ENCODE measurements at regions not wholly inside any gene's neighbourhood (a gene's known extent, or its start where the extent isn't known, plus 50 kb on each side); places are given as distances from the start of the nearest gene placed in this dataset.

DNA sequence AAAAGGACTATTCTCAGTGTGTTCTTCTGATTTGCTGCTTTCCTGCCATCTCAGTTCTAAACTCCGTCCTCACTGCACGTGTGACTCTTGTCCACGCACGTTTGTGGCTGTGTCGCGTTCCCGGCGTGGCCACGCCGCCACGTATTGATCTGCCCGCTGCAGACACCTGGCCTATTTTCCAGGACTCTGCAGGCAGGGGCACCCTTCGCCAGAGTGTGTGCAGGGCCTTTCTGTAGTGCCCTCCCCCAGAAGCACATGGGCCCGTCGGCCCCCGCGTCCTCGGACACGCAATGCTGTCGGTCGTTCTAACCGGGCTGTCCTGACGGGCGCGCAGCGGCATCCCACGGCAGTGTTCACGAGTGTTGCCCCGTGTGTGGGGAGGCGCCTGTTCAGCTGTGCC, 87.6 kb downstream of the YTHDF1 start:
- DNase-seq (ENCODE audit: low read depth), result no peak

DNA sequence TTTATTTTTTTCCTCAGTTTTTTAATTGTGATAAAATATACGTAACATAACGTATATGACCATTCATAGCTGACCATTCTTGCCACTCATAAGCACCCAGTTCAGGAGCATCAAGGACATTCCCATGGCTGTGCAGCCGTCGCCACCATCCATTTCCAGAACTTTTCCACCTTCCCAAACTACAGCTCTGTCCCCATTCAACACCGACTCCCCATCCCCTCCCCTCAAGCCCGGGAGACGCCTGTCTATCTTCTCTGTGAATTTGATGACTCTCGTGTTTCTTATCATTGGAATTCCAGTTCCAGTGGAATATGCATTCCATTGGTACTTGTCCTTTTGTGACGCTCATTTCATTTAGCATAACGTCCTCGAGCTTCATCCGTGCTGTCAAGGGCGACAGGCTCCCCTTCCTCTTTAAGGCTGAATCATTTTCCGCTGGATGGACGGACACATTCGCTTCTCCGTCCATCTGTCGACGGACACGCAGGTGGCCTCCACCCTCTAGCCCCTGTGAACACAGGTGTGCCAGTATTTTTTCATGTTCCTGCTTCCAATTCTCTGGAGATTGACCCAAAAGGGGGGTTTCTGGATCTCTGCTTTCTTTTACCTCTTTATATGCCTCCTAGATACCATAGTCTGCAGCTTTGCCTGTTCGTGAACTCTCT, 88.1 kb downstream of the YTHDF1 start:
- DNase-seq (ENCODE audit: low read depth), result no peak

DNA sequence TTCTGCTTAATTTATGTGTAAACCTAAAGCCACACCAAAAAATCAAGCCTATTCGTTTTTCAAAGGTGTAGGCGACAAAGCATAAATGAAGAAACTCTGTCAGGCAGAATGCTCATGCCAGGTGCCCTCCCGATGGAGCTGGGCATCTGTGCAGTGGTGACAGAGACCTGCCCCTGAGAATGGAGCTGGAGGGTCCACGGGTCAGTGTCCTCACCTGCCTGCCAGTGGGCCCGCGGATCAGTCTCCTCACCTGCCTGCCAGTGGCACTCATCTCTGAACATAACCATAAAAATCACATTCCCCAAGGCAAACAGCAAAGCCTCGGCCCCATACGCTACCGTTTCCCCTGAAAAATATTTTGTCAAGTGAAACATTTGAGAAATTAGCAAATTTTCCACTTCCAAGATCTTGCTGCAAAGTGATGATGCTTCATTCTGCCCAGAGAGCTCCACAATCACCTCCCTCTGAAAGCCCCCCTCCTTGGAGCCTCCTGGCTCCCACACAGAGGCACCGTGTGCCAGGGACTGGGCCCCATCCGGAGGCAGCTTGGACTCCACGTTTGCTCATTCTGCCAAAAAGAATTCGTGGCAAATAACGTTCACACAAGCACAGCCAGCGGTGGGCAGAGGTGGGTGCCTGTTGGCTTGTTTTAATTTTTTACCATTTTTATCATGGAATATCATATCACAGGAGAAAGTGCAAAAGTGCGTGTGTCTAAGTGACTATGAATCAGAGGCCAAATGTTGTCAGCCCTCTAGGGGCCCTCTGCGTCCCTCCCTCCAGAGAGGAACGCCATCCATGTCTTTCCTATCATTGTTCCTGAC, 88.8 kb downstream of the YTHDF1 start:
- no peak for DNase-seq (ENCODE audit: low read depth)

DNA sequence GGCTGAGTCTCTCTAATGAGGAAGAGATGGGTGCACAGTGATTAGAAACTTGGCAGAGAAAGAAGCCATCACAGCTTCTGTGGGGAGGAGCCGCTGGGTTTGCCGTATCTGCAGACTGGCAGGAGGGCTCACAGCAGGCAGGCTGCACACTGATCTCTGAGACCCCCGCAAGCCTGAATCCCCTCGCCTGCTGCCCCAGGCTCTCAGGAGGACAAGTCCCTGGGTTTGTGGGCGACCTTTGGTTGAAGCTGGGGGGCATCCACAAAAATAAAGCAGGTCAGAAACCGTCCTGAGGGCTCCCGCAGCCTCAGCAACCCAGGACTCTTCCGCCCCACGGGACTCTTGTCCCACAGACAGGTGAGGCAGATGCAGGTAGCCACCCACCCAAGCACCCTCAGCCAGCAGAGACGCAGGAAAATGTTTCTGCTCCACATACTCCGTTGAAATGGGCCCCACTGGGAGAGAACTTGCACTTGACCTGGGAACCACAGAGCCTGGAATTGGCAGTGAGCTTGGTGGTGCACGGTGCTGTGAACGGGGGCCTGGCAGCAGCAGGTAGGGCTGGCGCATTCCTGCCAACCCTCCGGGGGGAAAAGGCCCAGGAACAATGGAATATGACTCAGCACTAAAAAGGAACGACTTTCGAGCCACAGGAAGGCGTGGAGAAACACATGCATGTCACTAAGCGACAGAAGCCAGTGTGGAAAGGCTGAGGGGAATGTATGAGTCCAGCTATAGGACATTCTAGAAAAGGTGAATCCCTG, 89.9 kb downstream of the YTHDF1 start:
- no peak for DNase-seq (ENCODE audit: low read depth)

DNA sequence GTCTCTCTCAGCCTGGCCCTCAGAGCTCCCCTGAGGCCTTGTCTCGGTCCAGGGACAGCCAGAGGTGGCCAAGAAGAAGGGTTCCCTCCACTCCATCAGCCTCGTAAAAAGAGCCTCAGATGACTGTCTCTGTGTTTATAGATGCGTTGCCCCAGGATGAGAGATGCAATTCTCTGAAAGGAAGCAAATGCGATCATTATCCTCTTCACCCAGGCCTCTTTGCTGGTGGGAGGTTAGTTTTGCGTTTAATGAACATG, 90.4 kb downstream of the YTHDF1 start:
- DNase-seq (ENCODE audit: low read depth), result no peak

DNA sequence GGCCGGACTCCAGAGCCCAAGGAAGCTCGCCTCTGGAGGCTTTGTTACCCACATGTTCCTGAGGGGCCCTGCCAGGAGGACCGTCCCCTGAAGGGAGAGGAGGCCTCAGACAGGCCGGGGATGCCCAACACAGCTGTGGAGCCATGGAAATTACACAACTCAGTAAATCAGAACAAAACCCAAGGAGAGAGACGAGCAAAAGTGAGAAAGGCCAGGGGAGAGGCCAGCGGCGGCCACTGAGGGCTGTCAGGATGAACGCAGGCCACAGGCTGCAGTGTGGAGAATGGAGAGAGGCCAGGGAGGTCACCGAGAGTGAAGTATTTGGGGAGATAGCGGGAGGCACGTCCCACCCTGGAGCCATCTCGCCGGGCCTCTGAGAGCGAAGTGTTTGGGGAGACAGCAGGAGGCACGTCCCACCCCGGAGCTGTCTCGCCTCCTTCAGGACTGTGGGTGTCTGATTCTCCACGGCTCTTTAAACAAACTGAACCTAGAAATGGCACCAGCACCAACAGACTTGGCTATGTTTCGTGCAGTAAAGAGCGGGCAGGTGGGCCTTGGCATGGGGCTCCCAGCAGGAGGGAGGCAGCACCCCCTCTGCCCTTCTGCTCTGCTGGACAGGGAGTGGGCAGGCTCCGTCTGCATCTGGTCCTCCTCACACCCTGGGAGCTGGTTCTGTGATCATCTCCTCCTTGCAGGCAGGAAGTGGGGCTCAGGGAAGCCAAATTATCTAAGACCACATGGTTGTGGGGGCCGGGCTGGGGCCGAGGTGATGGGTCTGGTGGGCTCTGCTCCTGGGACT, 91.0 kb downstream of the YTHDF1 start:
- no peak for DNase-seq (ENCODE audit: low read depth)

DNA sequence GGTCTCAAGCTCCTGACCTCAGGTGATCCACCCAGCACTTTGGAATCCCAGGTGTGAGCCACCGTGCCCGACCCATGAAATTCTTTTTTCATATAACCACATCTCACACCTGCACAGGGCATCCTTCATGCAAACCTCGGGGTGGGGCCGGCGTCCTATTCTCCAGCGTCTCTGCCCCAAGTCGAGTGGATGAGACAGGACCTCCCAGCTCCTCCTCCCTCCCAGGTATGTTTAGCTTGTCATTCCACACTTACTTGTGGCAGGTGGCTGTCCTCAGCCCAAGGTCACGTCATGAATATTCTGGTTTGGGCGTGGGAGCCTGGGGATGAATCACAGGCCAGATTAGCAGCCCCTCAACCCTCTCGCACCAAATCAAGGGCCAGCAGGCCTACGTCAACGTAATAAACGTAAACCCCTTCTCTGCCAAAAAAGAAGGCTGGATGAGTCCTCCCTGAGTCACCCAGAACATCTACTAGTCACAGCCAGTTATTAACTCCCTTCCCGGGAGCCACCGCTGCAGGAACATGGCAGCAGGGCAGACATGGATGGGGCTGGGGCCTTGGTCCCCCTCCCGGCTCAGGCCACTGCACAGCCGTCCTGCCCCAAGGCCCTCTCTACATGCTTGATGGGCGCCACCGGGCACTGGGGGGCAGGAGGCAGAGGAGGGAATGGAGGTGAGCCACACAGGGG, 91.7 kb downstream of the YTHDF1 start:
- DNase-seq (ENCODE audit: low read depth), result no peak

DNA sequence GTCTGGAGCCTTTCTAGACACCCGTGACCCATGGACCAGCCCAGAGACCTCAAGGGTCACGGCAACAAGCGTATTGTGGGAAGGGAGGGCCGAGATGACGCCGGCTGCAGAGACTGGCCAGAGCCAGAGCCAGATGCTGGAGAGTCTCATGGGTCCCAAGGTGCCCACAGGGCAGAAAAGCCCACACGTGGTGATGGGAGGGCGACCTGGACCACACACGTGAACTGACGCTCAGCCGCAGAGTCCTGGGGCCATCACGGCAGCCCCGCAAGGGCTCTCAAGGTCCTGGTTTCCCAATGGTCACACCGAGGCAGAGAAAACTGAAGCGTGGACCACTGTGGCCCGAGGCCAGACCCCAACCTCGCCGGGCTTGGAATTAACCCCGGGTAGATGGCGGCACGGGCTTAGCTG, 92.6 kb downstream of the YTHDF1 start:
- no peak for DNase-seq (ENCODE audit: low read depth)

DNA sequence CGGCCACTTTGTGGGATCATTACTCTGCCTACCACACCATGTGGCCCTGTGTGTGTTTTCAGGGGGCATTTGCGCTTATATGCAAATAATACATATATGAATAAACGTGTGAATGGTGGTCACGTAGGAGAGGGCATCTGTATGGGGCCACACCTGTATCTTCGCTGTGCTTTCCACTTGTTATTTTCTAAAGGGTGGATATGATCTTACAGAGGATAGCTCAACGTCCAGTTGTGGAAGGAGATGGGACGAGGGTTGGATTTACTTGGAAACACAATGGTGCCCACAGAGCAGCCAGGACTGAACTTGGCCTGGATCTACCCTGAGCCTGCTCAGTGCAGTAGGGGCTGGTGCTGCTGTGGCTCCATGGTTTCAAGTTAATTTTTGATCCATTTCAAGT, 93.3 kb downstream of the YTHDF1 start:
- DNase-seq (ENCODE audit: low read depth), result no peak

DNA sequence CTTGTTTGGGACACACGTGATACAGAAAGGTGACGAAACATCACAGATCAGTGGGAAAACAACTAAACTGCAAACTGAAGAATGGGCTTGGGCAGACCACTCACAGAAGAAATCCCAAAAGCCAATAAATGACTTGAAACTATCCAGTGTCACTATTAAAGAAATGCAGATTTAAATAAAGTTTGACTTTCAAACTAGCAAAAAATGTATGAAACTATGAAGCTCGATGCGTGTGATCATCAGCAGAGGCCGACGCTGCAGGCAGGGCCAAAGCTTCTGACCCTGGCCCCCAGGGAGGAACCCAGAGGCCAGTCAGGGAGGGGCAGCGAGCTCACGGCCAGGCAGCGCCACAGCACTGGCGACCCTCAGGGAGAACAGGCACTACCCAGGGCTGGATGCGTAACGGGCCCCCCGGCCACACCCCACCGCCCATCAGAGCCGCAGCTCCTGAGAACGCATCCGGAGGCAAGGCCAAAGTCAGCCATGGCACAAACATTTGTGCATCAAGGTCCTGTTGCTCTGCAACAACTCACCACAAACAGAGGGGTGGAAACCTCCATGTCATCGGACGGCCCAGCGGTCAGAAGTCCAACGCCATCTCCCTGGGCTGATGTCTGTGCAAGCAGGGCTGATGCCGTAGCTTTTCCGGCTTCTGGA, 94.1 kb downstream of the YTHDF1 start:
- no peak for DNase-seq (ENCODE audit: low read depth)

DNA sequence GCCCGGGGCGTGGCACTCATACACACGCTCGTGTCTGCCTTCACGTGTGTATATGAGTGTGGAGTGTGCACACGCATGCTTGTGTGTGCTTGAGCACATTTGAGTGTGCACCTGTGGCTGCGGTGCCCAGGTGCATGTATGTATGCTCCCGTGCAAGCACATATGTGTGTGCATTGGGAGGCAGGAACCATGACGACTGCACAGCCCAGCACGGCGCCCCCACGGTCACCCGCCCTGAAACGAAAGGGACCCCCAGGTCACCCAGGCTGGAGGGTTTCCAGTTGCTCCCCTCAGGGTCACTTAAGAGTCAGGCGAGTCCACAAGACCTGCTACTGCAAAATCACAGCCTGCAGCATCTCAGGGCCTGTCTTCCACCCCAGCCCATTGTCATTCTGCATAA, 94.7 kb downstream of the YTHDF1 start:
- no peak for DNase-seq (ENCODE audit: low read depth)

DNA sequence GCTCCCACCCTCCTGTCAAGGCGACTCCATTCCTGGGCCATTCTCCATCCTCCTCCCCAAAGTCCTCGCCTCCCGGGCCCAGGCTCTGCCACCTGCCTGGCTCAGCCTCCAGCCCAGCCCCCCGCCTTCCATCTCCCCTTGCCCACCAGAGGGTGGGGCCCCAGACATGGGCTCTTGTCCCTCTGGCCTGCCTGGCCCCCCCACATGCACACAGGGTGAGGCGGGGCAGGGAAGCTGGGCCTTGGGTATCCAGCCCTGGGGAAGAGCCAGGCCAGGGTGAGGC, 95.2 kb downstream of the YTHDF1 start:
- no peak for DNase-seq (ENCODE audit: low read depth)

DNA sequence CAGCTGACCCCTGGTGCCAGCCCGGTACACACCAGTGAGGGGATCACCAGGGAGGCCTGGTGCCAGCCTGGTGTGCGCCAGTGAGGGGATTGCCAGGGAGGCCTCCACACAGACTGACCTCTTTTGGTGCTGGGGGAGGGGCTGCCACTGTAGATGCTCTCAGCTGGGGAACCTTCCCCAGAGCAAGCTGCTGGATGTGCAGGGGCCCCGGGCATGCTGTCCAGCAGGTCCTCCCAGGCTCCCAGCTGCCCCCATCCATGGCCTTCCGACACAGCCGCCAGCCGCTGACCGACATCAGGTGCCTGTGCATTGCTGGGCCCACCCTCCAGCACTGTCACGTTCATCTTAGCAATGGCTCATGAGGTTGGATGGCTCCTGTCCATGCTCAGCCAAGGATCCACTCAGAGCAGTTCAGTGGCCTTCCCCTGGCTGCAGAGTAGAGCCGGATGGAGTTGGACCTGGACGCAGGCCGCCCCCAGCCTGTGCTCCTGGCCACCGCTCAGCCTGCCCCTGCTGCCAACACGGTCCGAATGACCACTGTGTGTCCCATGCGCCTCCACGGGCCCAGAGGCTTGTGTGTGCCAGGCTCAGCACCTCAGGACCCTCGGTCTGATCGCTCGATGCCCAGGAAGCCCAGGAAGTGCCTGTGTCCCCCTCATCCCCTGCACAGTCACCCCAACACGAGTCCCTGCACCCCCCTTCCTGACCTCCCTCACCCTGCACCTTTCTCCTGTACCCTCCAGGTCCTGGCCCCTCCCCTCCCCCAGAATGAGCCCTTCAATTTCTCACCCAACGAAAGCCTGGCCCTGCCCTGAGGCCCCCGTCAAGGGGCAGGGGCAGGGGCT, 95.7 kb downstream of the YTHDF1 start:
- no peak for DNase-seq (ENCODE audit: low read depth)

DNA sequence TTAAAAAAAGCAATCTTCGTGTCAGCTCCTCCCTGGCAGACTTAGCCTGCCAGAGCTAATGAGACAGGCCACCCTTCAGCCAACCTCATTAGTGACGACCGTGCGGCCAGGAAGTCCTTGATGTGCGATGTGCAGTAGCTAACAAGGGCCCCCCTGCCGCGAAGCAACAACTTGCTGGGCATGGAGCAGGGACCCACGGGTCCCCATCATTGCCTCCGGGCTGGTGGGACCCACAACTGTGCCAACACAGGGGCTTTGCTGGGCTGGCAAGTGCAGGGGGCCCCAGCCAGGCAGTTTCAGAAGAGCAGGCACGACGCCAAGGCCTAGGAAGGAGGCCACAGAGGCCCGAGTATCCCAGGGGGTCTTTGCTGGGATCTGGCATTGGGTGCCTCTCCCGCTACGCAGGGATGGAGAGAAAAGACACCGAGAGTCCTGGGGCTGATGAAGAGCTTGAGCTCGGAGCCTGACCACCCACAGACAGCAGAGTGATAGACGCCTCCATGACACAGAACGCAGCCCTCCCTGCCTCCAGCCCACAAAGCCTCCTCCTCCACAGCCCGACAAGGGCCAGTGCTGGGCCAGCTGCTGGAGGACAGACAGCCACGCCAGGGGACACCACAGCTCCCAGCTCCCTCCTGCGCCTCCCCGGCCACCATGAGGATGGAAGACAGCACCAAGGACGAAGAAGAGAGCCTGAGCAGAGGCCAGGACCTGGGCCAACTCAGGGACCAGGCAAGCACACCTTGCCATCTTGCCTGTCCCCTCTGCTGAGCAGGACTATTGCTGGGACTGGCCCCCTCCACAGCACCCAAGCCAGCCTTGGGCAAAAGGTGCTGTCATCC, 96.6 kb downstream of the YTHDF1 start:
- no peak for DNase-seq (ENCODE audit: low read depth)

DNA sequence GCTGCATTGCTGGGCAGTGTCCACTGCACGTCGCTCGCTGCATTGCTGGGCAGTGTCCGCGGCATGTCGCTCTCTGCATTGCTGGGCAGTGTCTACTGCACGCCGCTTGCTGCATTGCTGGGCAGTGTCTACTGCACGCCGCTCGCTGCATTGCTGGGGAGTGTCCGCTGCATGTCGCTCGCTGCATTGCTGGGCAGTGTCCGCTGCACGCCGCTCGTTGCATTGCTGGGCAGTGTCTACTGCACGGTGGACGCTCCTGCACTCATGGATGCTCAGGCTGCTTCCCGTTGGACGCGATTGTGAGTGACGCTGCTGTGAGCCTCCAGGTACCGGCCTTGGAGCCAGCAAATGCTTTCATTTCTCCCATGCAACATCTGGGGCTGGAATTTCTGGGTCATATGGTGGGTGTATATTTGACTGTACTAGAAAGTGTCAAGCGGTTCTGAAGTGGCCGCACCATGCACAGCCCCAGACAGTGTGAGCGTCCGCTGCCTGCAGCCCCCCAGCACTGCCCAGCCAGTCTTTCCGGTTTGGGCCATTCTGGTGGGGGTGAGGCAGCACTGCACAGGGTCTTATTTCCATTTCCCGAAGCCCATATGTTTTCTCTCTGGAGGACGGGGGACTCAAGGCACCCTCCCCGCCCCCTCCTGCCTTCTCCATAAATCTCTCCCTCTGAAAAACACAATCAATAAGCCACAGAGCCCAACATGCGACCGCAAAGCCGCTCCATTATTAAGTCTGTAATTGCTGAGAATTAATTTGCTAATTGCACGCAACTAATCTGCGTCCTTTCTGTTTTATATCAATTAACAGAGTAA, 97.4 kb downstream of the YTHDF1 start:
- DNase-seq (ENCODE audit: low read depth), result no peak

DNA sequence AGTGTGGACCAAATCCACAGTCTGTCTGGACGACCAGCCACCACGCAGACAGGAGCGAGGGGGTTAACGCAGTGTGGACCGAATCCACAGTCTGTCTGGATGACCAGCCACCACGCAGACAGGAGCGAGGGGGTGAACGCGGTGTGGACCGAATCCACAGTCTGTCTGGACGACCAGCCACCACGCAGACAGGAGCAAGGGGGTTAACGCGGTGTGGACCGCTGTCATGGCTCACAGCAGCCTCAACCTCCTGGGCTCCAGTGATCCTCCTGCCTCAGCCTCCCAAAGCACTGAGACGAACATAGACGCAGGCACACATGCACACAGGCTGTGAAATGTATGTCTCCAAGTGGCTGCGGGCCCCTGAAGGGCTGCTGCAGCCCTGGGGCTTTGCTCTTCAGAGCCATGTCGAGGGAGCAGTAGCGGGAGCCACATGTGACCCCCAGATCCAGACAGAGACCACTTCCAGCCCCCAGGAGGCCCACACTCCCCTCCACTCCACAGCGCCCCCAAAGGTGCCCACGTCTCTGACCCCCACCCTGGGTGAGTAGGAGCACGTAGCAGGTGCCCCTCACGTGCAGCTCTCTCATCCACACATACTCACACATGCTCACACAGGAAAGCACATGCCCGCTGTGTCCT, 98.1 kb downstream of the YTHDF1 start:
- no peak for DNase-seq (ENCODE audit: low read depth)

DNA sequence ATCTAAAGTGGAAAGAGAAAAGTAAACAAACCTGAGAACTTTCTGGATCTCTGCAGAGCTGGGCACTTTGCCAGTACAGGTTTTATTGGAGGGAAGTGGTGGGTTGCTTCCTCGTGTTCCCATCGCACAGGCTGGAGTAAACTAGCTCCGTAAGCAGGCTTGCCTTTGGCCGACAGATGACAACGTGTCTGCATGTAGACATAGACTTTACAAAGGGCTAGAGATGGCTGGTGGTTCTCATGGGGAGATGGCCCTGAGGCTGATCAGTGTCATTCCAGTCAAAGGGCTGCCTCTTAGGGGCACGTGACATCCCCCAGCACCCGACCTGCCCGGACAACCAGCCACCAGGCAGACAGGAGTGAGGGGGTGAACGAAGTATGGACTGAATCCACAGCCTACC, 98.8 kb downstream of the YTHDF1 start:
- no peak for DNase-seq (ENCODE audit: low read depth)

DNA sequence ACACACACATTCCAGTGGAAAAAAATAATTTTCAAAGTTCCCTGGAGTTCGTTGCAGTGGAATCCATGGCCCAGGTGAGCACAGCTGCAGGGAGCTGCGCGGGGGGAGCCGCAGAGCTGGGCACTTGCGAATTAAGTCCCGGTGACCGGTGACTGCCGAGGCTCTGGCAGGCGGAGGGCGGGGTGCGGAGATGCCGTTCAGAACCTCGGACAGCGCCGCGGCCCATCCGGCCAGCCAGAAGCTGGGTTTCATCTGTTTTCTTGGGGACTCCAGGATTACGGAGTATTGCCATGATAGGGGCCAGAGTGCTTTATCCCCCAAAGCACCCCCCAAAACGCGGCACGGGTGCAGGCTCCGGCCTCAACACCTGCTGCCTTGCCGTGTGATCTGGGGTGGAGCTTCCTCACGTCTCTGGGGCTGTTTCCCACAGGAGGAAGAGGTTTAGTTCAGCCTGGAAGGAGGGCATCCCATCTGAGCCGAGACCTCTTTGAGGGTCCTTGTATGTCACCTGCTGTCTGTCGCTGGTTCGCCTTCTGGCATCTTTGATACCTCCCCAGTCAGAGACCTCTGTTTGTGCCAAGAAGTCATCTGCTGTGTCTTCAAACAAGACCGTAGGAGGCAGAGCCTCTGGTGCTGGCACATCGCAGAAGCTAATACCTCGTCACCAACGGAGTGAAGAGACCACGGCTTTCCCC, 99.4 kb downstream of the YTHDF1 start:
- no peak for DNase-seq (ENCODE audit: low read depth)
